ENCODE measurements at regions not wholly inside any gene's neighbourhood (a gene's known extent, or its start where the extent isn't known, plus 50 kb on each side); places are given as distances from the start of the nearest gene placed in this dataset.

DNA sequence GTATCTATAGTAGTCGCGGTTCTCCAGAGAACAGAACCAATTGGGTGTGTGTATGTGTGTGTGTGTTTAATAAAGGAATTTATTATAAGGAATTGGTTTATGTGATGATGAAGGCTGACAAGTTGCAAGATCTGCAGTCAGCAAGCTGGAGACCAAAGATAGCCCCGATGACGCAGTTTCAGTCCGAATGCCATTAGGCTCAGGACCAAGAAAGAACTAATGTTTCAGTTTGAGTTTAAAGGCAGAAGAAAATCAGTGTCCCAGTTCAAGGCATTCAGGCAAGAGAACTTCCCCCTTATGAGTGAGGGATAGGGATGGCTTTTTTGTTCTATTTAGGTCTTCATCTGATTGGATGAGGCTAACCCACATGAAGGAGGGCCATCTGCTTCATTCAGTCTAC lies 221.6 kb downstream of the HNMT start:
- no peak overlapping the region for H3K4me3 ChIP-seq (ENCODE audit: low read depth, low read length)
- TF ChIP-seq CTCF (IDR thresholded peaks at IDR 0.05; ENCODE audit: low read depth, low read length), result no peak

GRCh38 chr2:138187221-138187620 lies 222.9 kb downstream of the HNMT start:
- H3K4me3 ChIP-seq (ENCODE audit: low read depth, low read length), result no peak overlapping the region
- no peak for TF ChIP-seq CTCF (IDR thresholded peaks at IDR 0.05; ENCODE audit: low read depth, low read length)

DNA sequence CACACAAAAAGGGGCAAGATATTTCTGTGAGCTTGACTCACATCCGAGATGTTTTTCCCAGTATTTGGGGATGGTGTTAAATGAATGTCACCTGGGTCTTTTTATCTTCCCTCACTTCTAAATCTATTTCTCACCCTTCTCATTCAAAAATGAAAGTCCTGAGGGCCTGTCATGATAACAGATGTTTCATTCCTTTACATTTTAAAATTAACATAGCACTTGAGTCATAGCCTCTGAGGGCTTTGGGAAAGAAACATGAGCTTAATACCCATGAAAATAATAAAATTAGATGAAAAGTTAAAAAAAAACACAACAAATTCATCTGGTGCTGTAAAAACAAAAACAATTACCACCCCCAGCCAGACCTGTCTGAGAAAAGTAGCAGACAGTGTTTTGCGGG lies 226.7 kb downstream of the HNMT start:
- no peak for TF ChIP-seq CTCF (IDR thresholded peaks at IDR 0.05; ENCODE audit: low read depth, low read length)
- H3K4me3 ChIP-seq (ENCODE audit: low read depth, low read length), result no peak overlapping the region

- no peak overlapping the region for H3K4me3 ChIP-seq (ENCODE audit: low read depth, low read length)
- TF ChIP-seq CTCF (IDR thresholded peaks at IDR 0.05; ENCODE audit: low read depth, low read length), result no peak
Measured at GRCh38 chr2:138193416-138194213, 229.3 kb downstream of the HNMT start.

DNA sequence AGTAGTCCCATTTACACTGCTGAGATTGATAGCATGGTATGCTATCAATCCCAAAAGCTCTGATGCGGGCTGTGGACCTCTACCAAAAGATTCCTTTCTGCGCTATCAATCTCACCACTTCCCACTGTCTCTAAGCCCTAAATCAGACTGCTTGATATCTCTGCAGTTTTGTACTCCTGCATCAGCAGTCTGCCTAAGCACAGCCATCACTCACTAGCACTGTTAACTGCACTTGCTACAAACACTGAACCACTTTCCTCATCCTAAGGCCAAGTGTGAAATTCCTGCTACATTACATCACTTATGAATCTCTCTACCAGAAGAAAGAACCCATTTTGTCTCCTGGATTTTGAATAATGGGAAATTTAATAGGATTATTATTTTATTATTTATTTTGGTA lies 237.0 kb downstream of the HNMT start:
- no peak overlapping the region for H3K4me3 ChIP-seq (ENCODE audit: low read depth, low read length)
- TF ChIP-seq CTCF (IDR thresholded peaks at IDR 0.05; ENCODE audit: low read depth, low read length), result no peak

GRCh38 chr2:138202762-138203161 lies 238.5 kb downstream of the HNMT start:
- no peak for TF ChIP-seq CTCF (IDR thresholded peaks at IDR 0.05; ENCODE audit: low read depth, low read length)
- no peak overlapping the region for H3K4me3 ChIP-seq (ENCODE audit: low read depth, low read length)

- TF ChIP-seq CTCF (IDR thresholded peaks at IDR 0.05; ENCODE audit: low read depth, low read length), result no peak
- no peak overlapping the region for H3K4me3 ChIP-seq (ENCODE audit: low read depth, low read length)
Measured at GRCh38 chr2:138205281-138205680, 241.0 kb downstream of the HNMT start.
